ENCODE measurements at regions not wholly inside any gene's neighbourhood (a gene's known extent, or its start where the extent isn't known, plus 50 kb on each side); places are given as distances from the start of the nearest gene placed in this dataset.

- no peak overlapping the region for H3K4me3 ChIP-seq (ENCODE audit: low read depth, low read length, poor library complexity, severe bottlenecking)
- no peaks in the 10 kb centered on the region for H3K27me3 ChIP-seq (ENCODE audit: insufficient read depth, low read length)
- TF ChIP-seq EZH2 (IDR thresholded peaks at IDR 0.05; ENCODE audit: borderline replicate concordance, low read length), result no peak
- TF ChIP-seq, protein P1, sequence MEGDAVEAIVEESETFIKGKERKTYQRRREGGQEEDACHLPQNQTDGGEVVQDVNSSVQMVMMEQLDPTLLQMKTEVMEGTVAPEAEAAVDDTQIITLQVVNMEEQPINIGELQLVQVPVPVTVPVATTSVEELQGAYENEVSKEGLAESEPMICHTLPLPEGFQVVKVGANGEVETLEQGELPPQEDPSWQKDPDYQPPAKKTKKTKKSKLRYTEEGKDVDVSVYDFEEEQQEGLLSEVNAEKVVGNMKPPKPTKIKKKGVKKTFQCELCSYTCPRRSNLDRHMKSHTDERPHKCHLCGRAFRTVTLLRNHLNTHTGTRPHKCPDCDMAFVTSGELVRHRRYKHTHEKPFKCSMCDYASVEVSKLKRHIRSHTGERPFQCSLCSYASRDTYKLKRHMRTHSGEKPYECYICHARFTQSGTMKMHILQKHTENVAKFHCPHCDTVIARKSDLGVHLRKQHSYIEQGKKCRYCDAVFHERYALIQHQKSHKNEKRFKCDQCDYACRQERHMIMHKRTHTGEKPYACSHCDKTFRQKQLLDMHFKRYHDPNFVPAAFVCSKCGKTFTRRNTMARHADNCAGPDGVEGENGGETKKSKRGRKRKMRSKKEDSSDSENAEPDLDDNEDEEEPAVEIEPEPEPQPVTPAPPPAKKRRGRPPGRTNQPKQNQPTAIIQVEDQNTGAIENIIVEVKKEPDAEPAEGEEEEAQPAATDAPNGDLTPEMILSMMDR (IDR thresholded peaks at IDR 0.05; ENCODE audit: low read length), result no peak
- no peaks in the 10 kb centered on the region for H3K9me2 ChIP-seq (ENCODE audit: low read depth, low read length)
- H3K9me3 ChIP-seq (ENCODE audit: low read length), result no peaks in the 10 kb centered on the region
- no peak overlapping the region for H3K9ac ChIP-seq (ENCODE audit: low read length)
- no peak overlapping the region for H3K27ac ChIP-seq (ENCODE audit: low read depth, low read length, poor library complexity, severe bottlenecking)
- no peaks in the 10 kb centered on the region for H3K79me2 ChIP-seq (ENCODE audit: insufficient read depth, low read length)
- H3K4me2 ChIP-seq (ENCODE audit: low read length), result no peak overlapping the region
- no peaks in the 10 kb centered on the region for H4K20me1 ChIP-seq (ENCODE audit: insufficient read depth, low read length)
- no peaks in the 10 kb centered on the region for H3F3A ChIP-seq (ENCODE audit: insufficient read depth, low read length)
- no peaks in the 10 kb centered on the region for H3K4me1 ChIP-seq (ENCODE audit: insufficient read depth, low read length, severe bottlenecking)
- no peak overlapping the region for H2AFZ ChIP-seq (ENCODE audit: low read length)
- H3K36me3 ChIP-seq (ENCODE audit: insufficient read depth, low read length), result no peaks in the 10 kb centered on the region
Observed at GRCh38 chr5:107067395-107067794, 603.3 kb downstream of the EFNA5 start.

- Histone ChIP-seq H3K4me3 (ENCODE audit: low read depth, low read length, poor library complexity, severe bottlenecking) (no peak overlapping the region), H3F3A (ENCODE audit: insufficient read depth, low read length) (no peaks in the 10 kb centered on the region), H3K27ac (ENCODE audit: low read depth, low read length, poor library complexity, severe bottlenecking) (no peak overlapping the region), H3K27me3 (ENCODE audit: insufficient read depth, low read length) (no peaks in the 10 kb centered on the region), H3K4me2 (ENCODE audit: low read length) (no peak overlapping the region), H3K79me2 (ENCODE audit: insufficient read depth, low read length) (no peaks in the 10 kb centered on the region), H3K9me2 (ENCODE audit: low read depth, low read length) (no peaks in the 10 kb centered on the region), H2AFZ (ENCODE audit: low read length) (no peak overlapping the region), H3K36me3 (ENCODE audit: insufficient read depth, low read length) (no peaks in the 10 kb centered on the region), H3K9me3 (ENCODE audit: low read length) (no peaks in the 10 kb centered on the region), H4K20me1 (ENCODE audit: insufficient read depth, low read length) (no peaks in the 10 kb centered on the region), H3K9ac (ENCODE audit: low read length) (no peak overlapping the region), H3K4me1 (ENCODE audit: insufficient read depth, low read length, severe bottlenecking) (no peaks in the 10 kb centered on the region)
- TF ChIP-seq, protein P1 (IDR thresholded peaks at IDR 0.05; ENCODE audit: low read length), result no peak
- no peak for TF ChIP-seq EZH2 (IDR thresholded peaks at IDR 0.05; ENCODE audit: borderline replicate concordance, low read length)
Observed at GRCh38 chr5:107063511-107063910, 607.2 kb downstream of the EFNA5 start.

- Histone ChIP-seq H2AFZ (ENCODE audit: low read length) (no peak overlapping the region), H3K36me3 (ENCODE audit: insufficient read depth, low read length) (no peaks in the 10 kb centered on the region)
Observed at GRCh38 chr5:107058803-107059202, 611.9 kb downstream of the EFNA5 start.

More at GRCh38 chr5:107058803-107059202, 611.9 kb downstream of the EFNA5 start:
- TF ChIP-seq, protein P1 (IDR thresholded peaks at IDR 0.05; ENCODE audit: low read length), result no peak
- no peak for TF ChIP-seq EZH2 (IDR thresholded peaks at IDR 0.05; ENCODE audit: borderline replicate concordance, low read length)
- Histone ChIP-seq H3K4me3 (ENCODE audit: low read depth, low read length, poor library complexity, severe bottlenecking) (no peak overlapping the region), H3K79me2 (ENCODE audit: insufficient read depth, low read length) (no peaks in the 10 kb centered on the region), H3K27me3 (ENCODE audit: insufficient read depth, low read length) (no peaks in the 10 kb centered on the region), H3K4me1 (ENCODE audit: insufficient read depth, low read length, severe bottlenecking) (no peaks in the 10 kb centered on the region), H3K9me3 (ENCODE audit: low read length) (no peaks in the 10 kb centered on the region), H3K27ac (ENCODE audit: low read depth, low read length, poor library complexity, severe bottlenecking) (no peak overlapping the region), H3K4me2 (ENCODE audit: low read length) (no peak overlapping the region), H3F3A (ENCODE audit: insufficient read depth, low read length) (no peaks in the 10 kb centered on the region), H4K20me1 (ENCODE audit: insufficient read depth, low read length) (no peaks in the 10 kb centered on the region), H3K9ac (ENCODE audit: low read length) (no peak overlapping the region), H3K9me2 (ENCODE audit: low read depth, low read length) (no peaks in the 10 kb centered on the region)
